ENCODE measurements at regions not wholly inside any gene's neighbourhood (a gene's known extent, or its start where the extent isn't known, plus 50 kb on each side); places are given as distances from the start of the nearest gene placed in this dataset.

GRCh38 chr4:109378511-109378910, 55.1 kb upstream of the SEC24B start:
- no peaks in the 10 kb centered on the region for H4K20me1 ChIP-seq (ENCODE audit: insufficient read depth, low read length)

GRCh38 chr4:109378076-109378475, 55.5 kb upstream of the SEC24B start:
- no peaks in the 10 kb centered on the region for H3K36me3 ChIP-seq (ENCODE audit: insufficient read depth, low read length)
- no peak overlapping the region for H3K4me2 ChIP-seq (ENCODE audit: low read length)
- no peaks in the 10 kb centered on the region for H3K79me2 ChIP-seq (ENCODE audit: insufficient read depth, low read length)
- H4K20me1 ChIP-seq (ENCODE audit: insufficient read depth, low read length): no peaks in the 10 kb centered on the region
- Mint-ChIP-seq H3K4me3 (ENCODE audit: unreplicated experiment) (no peak overlapping the region), H3K9me3 (ENCODE audit: unreplicated experiment) (no peaks in the 10 kb centered on the region), H3K27me3 (ENCODE audit: low read depth, unreplicated experiment) (no peaks in the 10 kb centered on the region), H3K36me3 (ENCODE audit: low read depth, unreplicated experiment) (no peaks in the 10 kb centered on the region), H3K4me1 (ENCODE audit: low read depth, unreplicated experiment) (no peaks in the 10 kb centered on the region), H3K27ac (ENCODE audit: unreplicated experiment) (no peak overlapping the region)
- H3K4me1 ChIP-seq (ENCODE audit: insufficient read depth, low read length): no peaks in the 10 kb centered on the region
- FAIRE-seq (no peak), DNase-seq (ENCODE audit: low read depth) (no peak)
- no peak overlapping the region for H3K4me3 ChIP-seq (ENCODE audit: insufficient read depth, low read depth, low read length)
- no peak overlapping the region for H3K27ac ChIP-seq (ENCODE audit: low read depth, low read length)
- no peak overlapping the region for H3K9ac ChIP-seq (ENCODE audit: low read length)
- peaks cover 4% of the 10 kb centered on the region for H3K27me3 ChIP-seq (ENCODE audit: insufficient read depth, low read length)
- H3K9me3 ChIP-seq (ENCODE audit: insufficient read depth, low read depth, low read length): no peaks in the 10 kb centered on the region
- TF ChIP-seq EZH2 (IDR thresholded peaks at IDR 0.05; ENCODE audit: insufficient read depth, low read length): no peak
- TF ChIP-seq CTCF (IDR thresholded peaks at IDR 0.05; ENCODE audit: insufficient read depth, low read depth, low read length): no peak
- no peak overlapping the region for H2AFZ ChIP-seq (ENCODE audit: low read depth, low read length)

More at GRCh38 chr4:109378511-109378910, 55.1 kb upstream of the SEC24B start:
- no peak overlapping the region for H3K4me3 ChIP-seq (ENCODE audit: insufficient read depth, low read depth, low read length)
- H3K4me2 ChIP-seq (ENCODE audit: low read length): no peak overlapping the region
- no peaks in the 10 kb centered on the region for H3K9me3 ChIP-seq (ENCODE audit: insufficient read depth, low read depth, low read length)
- no peak overlapping the region for H3K9ac ChIP-seq (ENCODE audit: low read length)
- H3K4me1 ChIP-seq (ENCODE audit: insufficient read depth, low read length): no peaks in the 10 kb centered on the region
- TF ChIP-seq EZH2 (IDR thresholded peaks at IDR 0.05; ENCODE audit: insufficient read depth, low read length) (no peak), CTCF (IDR thresholded peaks at IDR 0.05; ENCODE audit: insufficient read depth, low read depth, low read length) (no peak)
- Mint-ChIP-seq H3K36me3 (ENCODE audit: low read depth, unreplicated experiment) (no peaks in the 10 kb centered on the region), H3K9me3 (ENCODE audit: unreplicated experiment) (no peaks in the 10 kb centered on the region), H3K27me3 (ENCODE audit: low read depth, unreplicated experiment) (no peaks in the 10 kb centered on the region), H3K4me1 (ENCODE audit: low read depth, unreplicated experiment) (no peaks in the 10 kb centered on the region), H3K27ac (ENCODE audit: unreplicated experiment) (no peak overlapping the region), H3K4me3 (ENCODE audit: unreplicated experiment) (no peak overlapping the region)
- H3K79me2 ChIP-seq (ENCODE audit: insufficient read depth, low read length): no peaks in the 10 kb centered on the region
- DNase-seq (ENCODE audit: low read depth): no peak
- H3K27ac ChIP-seq (ENCODE audit: low read depth, low read length): no peak overlapping the region
- FAIRE-seq: no peak
- no peak overlapping the region for H2AFZ ChIP-seq (ENCODE audit: low read depth, low read length)
- no peaks in the 10 kb centered on the region for H3K36me3 ChIP-seq (ENCODE audit: insufficient read depth, low read length)
- peaks cover 4% of the 10 kb centered on the region for H3K27me3 ChIP-seq (ENCODE audit: insufficient read depth, low read length)

- Histone ChIP-seq H3K4me1 (ENCODE audit: insufficient read depth, low read length) (no peaks in the 10 kb centered on the region), H3K9me3 (ENCODE audit: insufficient read depth, low read depth, low read length) (no peaks in the 10 kb centered on the region), H3K4me2 (ENCODE audit: low read length) (no peak overlapping the region), H3K9ac (ENCODE audit: low read length) (no peak overlapping the region), H4K20me1 (ENCODE audit: insufficient read depth, low read length) (no peaks in the 10 kb centered on the region), H3K36me3 (ENCODE audit: insufficient read depth, low read length) (no peaks in the 10 kb centered on the region), H3K27me3 (ENCODE audit: insufficient read depth, low read length) (peaks cover 4% of the 10 kb centered on the region), H3K27ac (ENCODE audit: low read depth, low read length) (no peak overlapping the region), H3K4me3 (ENCODE audit: insufficient read depth, low read depth, low read length) (no peak overlapping the region), H3K79me2 (ENCODE audit: insufficient read depth, low read length) (no peaks in the 10 kb centered on the region), H2AFZ (ENCODE audit: low read depth, low read length) (no peak overlapping the region)
- DNase-seq (ENCODE audit: low read depth) (no peak), FAIRE-seq (no peak)
- no peaks in the 10 kb centered on the region for H3K36me3 Mint-ChIP-seq (ENCODE audit: low read depth, unreplicated experiment)
- no peaks in the 10 kb centered on the region for H3K9me3 Mint-ChIP-seq (ENCODE audit: unreplicated experiment)
- H3K27ac Mint-ChIP-seq (ENCODE audit: unreplicated experiment): no peak overlapping the region
- no peaks in the 10 kb centered on the region for H3K4me1 Mint-ChIP-seq (ENCODE audit: low read depth, unreplicated experiment)
- H3K4me3 Mint-ChIP-seq (ENCODE audit: unreplicated experiment): no peak overlapping the region
- no peak for TF ChIP-seq EZH2 (IDR thresholded peaks at IDR 0.05; ENCODE audit: insufficient read depth, low read length)
- no peak for TF ChIP-seq CTCF (IDR thresholded peaks at IDR 0.05; ENCODE audit: insufficient read depth, low read depth, low read length)
- peaks cover 7% of the 10 kb centered on the region for H3K27me3 Mint-ChIP-seq (ENCODE audit: low read depth, unreplicated experiment)
Measured at GRCh38 chr4:109375778-109376414, 57.7 kb upstream of the SEC24B start.
